Trophoblast cell (in vitro differentiated cells and primary cell): ENCODE measurements at regions not wholly inside any gene's neighbourhood (a gene's known extent, or its start where the extent isn't known, plus 50 kb on each side); places are given as distances from the start of the nearest gene placed in this dataset.
"Not testable (repeated sequence)": the region's sequence is repeated elsewhere in the genome, so short reads cannot be mapped to it uniquely, and the experiment has no call there.

Experiments used
- DNase-seq, 2 donors: peaks; one replicate each; pipeline ENCODE4 v3.0.0-alpha.2; 2016
- H2AFZ ChIP-seq: 2 replicates; pipeline ENCODE4 v1.6.1; 2013; ENCODE audit warnings: low read length, moderate library complexity, mild to moderate bottlenecking; ENCODE audit not compliant: insufficient read depth, poor library complexity
- H2AK5ac ChIP-seq: 2 replicates; pipeline ENCODE4 v1.6.1; 2013; ENCODE audit warnings: mild to moderate bottlenecking, low read length
- H2BK120ac ChIP-seq: 2 replicates; pipeline ENCODE4 v1.6.1; 2013; ENCODE audit warnings: low read length, mild to moderate bottlenecking, moderate library complexity; ENCODE audit not compliant: insufficient read depth, poor library complexity
- H2BK12ac ChIP-seq: 2 replicates; pipeline ENCODE4 v1.6.1; 2013; ENCODE audit warnings: mild to moderate bottlenecking, low read length, moderate library complexity
- H2BK5ac ChIP-seq: 2 replicates; pipeline ENCODE4 v1.6.1; 2013; ENCODE audit warnings: low read length, low read depth, moderate library complexity, mild to moderate bottlenecking; ENCODE audit not compliant: poor library complexity
- H3K14ac ChIP-seq: 2 replicates; pipeline ENCODE4 v1.6.1; 2013; ENCODE audit warnings: mild to moderate bottlenecking, low read length
- H3K18ac ChIP-seq: 2 replicates; pipeline ENCODE4 v1.6.1; 2013; ENCODE audit warnings: mild to moderate bottlenecking, low read length
- H3K23ac ChIP-seq: 2 replicates; pipeline ENCODE4 v1.6.1; 2013; ENCODE audit warnings: low read length
- H3K27ac ChIP-seq: 2 replicates; pipeline ENCODE4 v1.5.1; 2013; ENCODE audit warnings: low read depth, mild to moderate bottlenecking, inconsistent platforms, low read length, moderate library complexity
- H3K27me3 ChIP-seq: 2 replicates; pipeline ENCODE4 v1.6.1; 2013; ENCODE audit warnings: inconsistent platforms, mild to moderate bottlenecking, low read length, moderate library complexity; ENCODE audit not compliant: insufficient read depth
- H3K36me3 ChIP-seq, 2 experiments: 1 replicate in 1 of 2; 2 replicates in 1 of 2; pipeline ENCODE4 v1.6.1; 2013; ENCODE audit warnings: low read length in 2 of 2, mild to moderate bottlenecking in 2 of 2, moderate library complexity in 1 of 2; ENCODE audit not compliant: insufficient read depth in 2 of 2, control insufficient read depth in 1 of 2
- H3K4ac ChIP-seq: 2 replicates; pipeline ENCODE4 v1.6.1; 2013; ENCODE audit warnings: low read depth, mild to moderate bottlenecking, low read length, moderate library complexity
- H3K4me1 ChIP-seq, 2 experiments: 1 replicate in 1 of 2; 2 replicates in 1 of 2; pipeline ENCODE4 v1.6.1; 2013; ENCODE audit warnings: low read length in 2 of 2, mild to moderate bottlenecking in 2 of 2, moderate library complexity in 1 of 2; ENCODE audit not compliant: insufficient read depth in 2 of 2, control insufficient read depth in 1 of 2
- H3K4me2 ChIP-seq: 2 replicates; pipeline ENCODE4 v1.6.1; 2013; ENCODE audit warnings: inconsistent platforms, mild to moderate bottlenecking, low read length, moderate library complexity
- H3K4me3 ChIP-seq: 2 replicates; pipeline ENCODE4 v1.5.1; 2013; ENCODE audit warnings: mild to moderate bottlenecking, low read depth, low read length, inconsistent platforms
- H3K79me1 ChIP-seq: one replicate; pipeline ENCODE4 v1.6.1; 2013; ENCODE audit warnings: low read length
- H3K79me2 ChIP-seq: 2 replicates; pipeline ENCODE4 v1.6.1; 2013; ENCODE audit warnings: low read length, mild to moderate bottlenecking; ENCODE audit not compliant: control insufficient read depth, insufficient read depth, poor library complexity
- H3K9ac ChIP-seq: 2 replicates; pipeline ENCODE4 v1.6.1; 2013; ENCODE audit warnings: mild to moderate bottlenecking, low read length
- H3K9me3 ChIP-seq: 2 replicates; pipeline ENCODE4 v1.6.1; 2013; ENCODE audit warnings: low read depth, mild to moderate bottlenecking, control low read depth, inconsistent platforms, low read length; ENCODE audit not compliant: insufficient read depth
- H4K12ac ChIP-seq: 2 replicates; pipeline ENCODE4 v1.6.1; 2013; ENCODE audit warnings: low read depth, mild to moderate bottlenecking, low read length, moderate library complexity
- H4K8ac ChIP-seq: 2 replicates; pipeline ENCODE4 v1.6.1; 2013; ENCODE audit warnings: low read depth, mild to moderate bottlenecking, low read length, moderate library complexity
- H4K91ac ChIP-seq: one replicate; pipeline ENCODE4 v1.6.1; 2013; ENCODE audit warnings: low read depth, mild to moderate bottlenecking, low read length, moderate library complexity
- WGBS: extraction: QIAGEN DNeasy Blood & Tissue Kit; methylation state at CpG from one replicate; pipeline ENCODE4 v1.1.7; 2013; ENCODE audit warnings: missing lambda C conversion rate; ENCODE audit not compliant: insufficient read length, insufficient coverage; ENCODE audit errors: extremely low coverage; 5-methylcytosine and 5-hydroxymethylcytosine counted together

DNA sequence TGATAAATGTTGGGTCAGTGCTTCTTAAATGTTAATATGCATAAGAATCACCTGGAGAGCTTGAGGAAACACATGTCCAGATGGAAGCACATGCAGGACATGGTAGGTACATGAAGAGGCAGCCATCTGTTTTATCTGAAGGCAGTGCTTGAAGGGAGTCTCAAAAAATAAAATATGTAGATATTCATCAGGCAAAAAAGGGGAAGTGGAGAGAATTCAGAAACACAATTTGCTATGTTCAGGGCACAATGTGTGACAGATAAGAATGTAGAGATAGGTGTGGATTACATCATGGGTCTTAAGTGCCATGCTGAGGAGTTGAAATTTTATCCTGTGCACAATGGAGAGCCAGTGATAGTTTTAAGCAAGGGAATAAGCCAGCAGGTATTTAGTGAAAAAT, 59.6 kb upstream of the CASK start:
- Histone ChIP-seq H3K23ac (no peak overlapping the region), H2BK120ac (no peak overlapping the region), H3K79me2 (no peaks in the 10 kb centered on the region), H3K27ac (no peak overlapping the region), H3K9ac (no peak overlapping the region), H3K27me3 (no peaks in the 10 kb centered on the region), H3K9me3 (no peaks in the 10 kb centered on the region), H4K91ac (no peak overlapping the region), H3K79me1 (no peaks in the 10 kb centered on the region), H4K12ac (no peak overlapping the region), H3K18ac (no peak overlapping the region), H2AK5ac (no peak overlapping the region), H3K4me1 (no peaks in the 10 kb centered on the region), H2BK5ac (no peak overlapping the region), H3K4me2 (no peak overlapping the region), H3K4ac (no peak overlapping the region), H3K4me3 (no peak overlapping the region), H2BK12ac (no peak overlapping the region), H3K14ac (no peak overlapping the region), H4K8ac (no peak overlapping the region), H3K36me3 (no peaks in the 10 kb centered on the region), H2AFZ (no peak overlapping the region)
- no peak for DNase-seq

DNA sequence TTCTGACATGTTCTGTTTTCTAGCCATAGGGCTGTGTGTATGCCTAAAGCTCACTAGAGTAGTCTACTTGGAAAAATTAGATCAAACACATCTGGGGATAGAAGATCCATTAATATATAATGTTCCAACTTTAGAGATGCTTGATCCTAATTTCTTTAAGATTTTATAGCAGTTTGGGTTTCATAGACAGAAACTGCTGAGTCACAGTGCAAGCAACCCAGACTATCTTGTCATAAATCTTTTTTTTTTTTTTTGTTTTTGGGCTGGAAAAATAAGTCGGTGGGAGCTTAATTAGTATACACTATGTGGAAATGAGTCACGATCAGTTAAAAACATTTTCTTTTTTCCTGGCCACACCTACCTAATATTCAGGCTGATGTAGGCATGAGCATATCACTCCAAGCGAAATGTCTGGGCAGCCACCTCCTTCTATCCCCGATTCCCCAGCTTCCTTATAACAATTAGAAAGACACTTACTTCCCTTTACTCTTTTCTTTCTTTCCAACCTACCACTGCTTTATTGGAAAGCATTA, 58.2 kb upstream of the CASK start:
- no peak overlapping the region for H4K91ac ChIP-seq
- H3K9me3 ChIP-seq = no peaks in the 10 kb centered on the region
- no peak overlapping the region for H3K9ac ChIP-seq
- no peak overlapping the region for H3K18ac ChIP-seq
- H3K27ac ChIP-seq = no peak overlapping the region
- no peak overlapping the region for H2AFZ ChIP-seq
- no peaks in the 10 kb centered on the region for H3K79me2 ChIP-seq
- H4K8ac ChIP-seq = no peak overlapping the region
- WGBS = no CpG with 5 or more reads among the region's 4 CpGs
- no peaks in the 10 kb centered on the region for H3K27me3 ChIP-seq
- H4K12ac ChIP-seq = no peak overlapping the region
- no peak overlapping the region for H3K4ac ChIP-seq
- H2AK5ac ChIP-seq = no peak overlapping the region
- H2BK5ac ChIP-seq = no peak overlapping the region
- H3K23ac ChIP-seq = no peak overlapping the region
- H3K36me3 ChIP-seq = no peaks in the 10 kb centered on the region
- no peaks in the 10 kb centered on the region for H3K79me1 ChIP-seq
- DNase-seq = no peak
- no peaks in the 10 kb centered on the region for H3K4me1 ChIP-seq
- H2BK12ac ChIP-seq = no peak overlapping the region
- no peak overlapping the region for H2BK120ac ChIP-seq
- no peak overlapping the region for H3K4me2 ChIP-seq
- no peak overlapping the region for H3K14ac ChIP-seq
- no peak overlapping the region for H3K4me3 ChIP-seq

DNA sequence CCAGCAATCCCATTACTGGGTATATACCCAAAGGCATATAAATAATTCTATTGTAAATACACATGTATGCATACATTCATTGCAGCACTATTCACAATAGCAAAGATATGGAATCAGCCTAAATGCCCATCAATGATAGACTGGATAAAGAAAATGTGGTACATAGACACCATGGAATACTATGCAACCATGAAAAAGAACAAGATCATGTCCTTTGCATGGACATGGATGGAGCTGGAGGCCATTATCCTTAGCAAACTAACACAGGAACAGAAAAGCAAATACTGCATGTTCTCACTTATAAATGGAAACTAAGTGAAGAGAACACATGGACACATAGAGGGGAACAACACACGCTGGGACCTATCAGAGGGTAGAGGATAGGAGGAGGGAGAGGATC, 51.3 kb upstream of the CASK start:
- H3K14ac ChIP-seq, H3K4me1 ChIP-seq, DNase-seq, H2BK5ac ChIP-seq, H3K4ac ChIP-seq, H3K9ac ChIP-seq, H3K36me3 ChIP-seq, H4K91ac ChIP-seq, H3K79me1 ChIP-seq, H3K9me3 ChIP-seq, H3K18ac ChIP-seq, H3K4me2 ChIP-seq, H2AK5ac ChIP-seq, H3K23ac ChIP-seq, H3K27ac ChIP-seq, H2BK12ac ChIP-seq, H2AFZ ChIP-seq, H4K12ac ChIP-seq, H3K27me3 ChIP-seq, H4K8ac ChIP-seq, H2BK120ac ChIP-seq, H3K79me2 ChIP-seq, H3K4me3 ChIP-seq: not testable (repeated sequence)
- WGBS = no CpG with 5 or more reads among the region's 1 CpG

DNA sequence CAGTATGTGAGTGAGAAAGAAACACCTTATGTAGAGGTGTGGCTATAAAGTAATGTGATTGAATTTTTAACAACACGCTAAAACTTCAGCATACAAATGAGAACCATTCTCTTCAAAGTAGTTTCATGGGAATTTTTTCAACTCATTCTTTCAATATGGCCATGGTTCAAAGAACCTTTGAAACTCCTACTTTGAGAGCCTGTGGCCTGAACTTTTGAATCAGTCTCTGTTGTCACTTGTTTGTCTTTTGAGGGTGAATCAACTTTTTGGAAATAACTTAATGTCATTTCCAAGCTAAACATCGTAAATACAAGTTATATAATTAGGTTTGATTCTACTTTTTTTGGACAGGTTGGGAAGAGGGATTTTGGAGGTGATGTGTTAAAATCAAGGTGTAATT, 49.9 kb upstream of the CASK start:
- no peak overlapping the region for H4K8ac ChIP-seq
- no peaks in the 10 kb centered on the region for H3K36me3 ChIP-seq
- no peak overlapping the region for H3K4ac ChIP-seq
- no peak overlapping the region for H2AFZ ChIP-seq
- no peak overlapping the region for H3K18ac ChIP-seq
- no peak for DNase-seq
- WGBS = no CpG with 5 or more reads among the region's 2 CpGs
- peaks cover 0 to 5% of the 10 kb centered on the region in 2 experiments for H3K4me1 ChIP-seq
- no peak overlapping the region for H2BK5ac ChIP-seq
- no peak overlapping the region for H3K14ac ChIP-seq
- H2BK12ac ChIP-seq = no peak overlapping the region
- H3K4me3 ChIP-seq = no peak overlapping the region
- no peaks in the 10 kb centered on the region for H3K9me3 ChIP-seq
- H2AK5ac ChIP-seq = no peak overlapping the region
- H3K27ac ChIP-seq = no peak overlapping the region
- no peaks in the 10 kb centered on the region for H3K27me3 ChIP-seq
- H3K9ac ChIP-seq = no peak overlapping the region
- H3K79me1 ChIP-seq = no peaks in the 10 kb centered on the region
- no peaks in the 10 kb centered on the region for H3K79me2 ChIP-seq
- no peak overlapping the region for H3K23ac ChIP-seq
- H4K12ac ChIP-seq = no peak overlapping the region
- no peak overlapping the region for H2BK120ac ChIP-seq
- no peak overlapping the region for H3K4me2 ChIP-seq
- H4K91ac ChIP-seq = no peak overlapping the region
